Liver (tissue), 8 donors: ENCODE measurements at regions not wholly inside any gene's neighbourhood (a gene's known extent, or its start where the extent isn't known, plus 50 kb on each side); places are given as distances from the start of the nearest gene placed in this dataset.

Source experiments
- DNase-seq: peaks from one replicate; pipeline ENCODE4 v3.0.0-alpha.2; 2017; ENCODE audit warnings: low spot score
- H3K27ac ChIP-seq, 2 donors: one replicate each; pipeline ENCODE4 v1.7.0; 2013; ENCODE audit warnings: inconsistent platforms in 2 of 2, low read length in 2 of 2, control low read depth in 1 of 2, low read depth in 1 of 2, mild to moderate bottlenecking in 1 of 2
- H3K27me3 ChIP-seq, 4 donors: one replicate each; pipeline versions ENCODE4 v1.6.1 to v1.7.0; 2013; ENCODE audit warnings: low read length in 3 of 4, inconsistent platforms in 1 of 4, mild to moderate bottlenecking in 1 of 4, moderate library complexity in 1 of 4; ENCODE audit not compliant: control insufficient read depth in 4 of 4, insufficient read depth in 4 of 4
- H3K36me3 ChIP-seq, 4 donors: one replicate each; pipeline versions ENCODE4 v1.6.1 to v1.7.0; 2013; ENCODE audit warnings: low read length in 3 of 4, mild to moderate bottlenecking in 3 of 4, low read depth in 1 of 4, moderate library complexity in 1 of 4; ENCODE audit not compliant: control insufficient read depth in 4 of 4, insufficient read depth in 3 of 4
- H3K4me1 ChIP-seq, 4 donors: one replicate each; pipeline versions ENCODE4 v1.6.1 to v1.7.0; 2013; ENCODE audit warnings: low read length in 3 of 4, mild to moderate bottlenecking in 3 of 4, moderate library complexity in 1 of 4; ENCODE audit not compliant: control insufficient read depth in 4 of 4, insufficient read depth in 4 of 4
- H3K4me3 ChIP-seq, 3 donors: one replicate each; pipeline versions ENCODE4 v1.6.1 to v1.7.0; 2013; ENCODE audit warnings: low read length in 3 of 3, control low read depth in 1 of 3, low read depth in 1 of 3, mild to moderate bottlenecking in 1 of 3
- H3K9ac ChIP-seq, 2 donors: one replicate each; pipeline ENCODE4 v1.7.0; 2013; ENCODE audit warnings: low read length in 2 of 2, mild to moderate bottlenecking in 2 of 2, moderate library complexity in 2 of 2, control low read depth in 1 of 2, low read depth in 1 of 2
- H3K9me3 ChIP-seq, 4 donors: one replicate each; pipeline versions ENCODE4 v1.6.1 to v1.7.0; 2013; ENCODE audit warnings: low read length in 3 of 4; ENCODE audit not compliant: control insufficient read depth in 4 of 4
- CTCF ChIP-seq: fragments of 150-350 bp; IDR thresholded peaks from 2 replicates; pipeline ENCODE4 v1.5.1; 2017; ENCODE audit warnings: improper control_type of control experiment, low read depth, low read length; ENCODE audit not compliant: missing input control
- EGR1 ChIP-seq, 2 donors: IDR thresholded peaks; 2 replicates each; pipeline ENCODE4 v1.6.1; 2016 to 2018; ENCODE audit warnings: antibody characterized with exemption in 2 of 2, low read depth in 2 of 2
- FOXA2 ChIP-seq: IDR thresholded peaks from 2 replicates; pipeline ENCODE4 v1.6.1; 2016; ENCODE audit warnings: antibody characterized with exemption
- HNF4A ChIP-seq, 2 donors: conservative IDR thresholded peaks; 2 replicates each; pipeline ENCODE4 v1.6.1; 2016; ENCODE audit warnings: antibody characterized with exemption in 2 of 2, mild to moderate bottlenecking in 2 of 2
- HNF4G ChIP-seq: IDR thresholded peaks from 2 replicates; pipeline ENCODE4 v1.6.1; 2016; ENCODE audit warnings: antibody characterized with exemption
- JUND ChIP-seq, 2 donors: IDR thresholded peaks; 2 replicates each; pipeline ENCODE4 v1.6.1; 2016; ENCODE audit warnings: antibody characterized with exemption in 2 of 2
- REST ChIP-seq: IDR thresholded peaks from 2 replicates; pipeline ENCODE4 v1.6.1; 2016; ENCODE audit warnings: antibody characterized with exemption, mild to moderate bottlenecking
- YY1 ChIP-seq: IDR thresholded peaks from 2 replicates; pipeline ENCODE4 v1.6.1; 2016; ENCODE audit warnings: antibody characterized with exemption, mild to moderate bottlenecking
- ZBTB33 ChIP-seq: IDR thresholded peaks from 2 replicates; pipeline ENCODE4 v1.6.1; 2016; ENCODE audit warnings: antibody characterized with exemption
- WGBS: extraction: QIAGEN DNeasy Blood & Tissue Kit; methylation state at CpG from one replicate; pipeline ENCODE4 v1.1.7; 2013; 5-methylcytosine and 5-hydroxymethylcytosine counted together
- donor health status: healthy.
- donor health status: healthy.
- donor health status: healthy.
- donor health status: healthy.
- donor health status: healthy.

- TF ChIP-seq ZBTB33 (no peak), JUND (IDR thresholded peaks at IDR 0.05) (no peak)
These were observed 271.7 kb upstream of the CAMK1G start (continued) for GRCh38 chr1:209311770-209312169.

GRCh38 chr1:209316929-209317328 is 266.6 kb upstream of the CAMK1G start:
- no peaks in the 10 kb centered on the region for H3K4me1 ChIP-seq
- H3K9me3 ChIP-seq: peaks cover 0 to 1% (median 0%) of the 10 kb centered on the region in 4 donors
- H3K4me3 ChIP-seq: no peak overlapping the region
- H3K9ac ChIP-seq: no peak overlapping the region
- no peaks in the 10 kb centered on the region for H3K36me3 ChIP-seq
- TF ChIP-seq FOXA2: no peak
- no peak for TF ChIP-seq HNF4A (conservative IDR thresholded peaks at IDR 0.05)
- no peak for TF ChIP-seq REST
- H3K27ac ChIP-seq: no peak overlapping the region
- DNase-seq: no peak
- H3K27me3 ChIP-seq: no peaks in the 10 kb centered on the region

- DNase-seq: no peak
- Histone ChIP-seq H3K4me3 (no peak overlapping the region), H3K36me3 (no peaks in the 10 kb centered on the region), H3K4me1 (no peaks in the 10 kb centered on the region), H3K27me3 (no peaks in the 10 kb centered on the region), H3K9me3 (peaks cover 0 to 1% (median 0%) of the 10 kb centered on the region in 4 donors), H3K27ac (no peak overlapping the region), H3K9ac (no peak overlapping the region)
- 59% methylated on average over 7 of the region's 7 CpGs for WGBS
- TF ChIP-seq HNF4A (conservative IDR thresholded peaks at IDR 0.05) (no peak), YY1 (no peak), EGR1 (IDR thresholded peaks at IDR 0.05; ENCODE audit: low read depth in 2 of 2) (no peak), HNF4G (no peak), CTCF (no peak)
These were observed 265.1 kb upstream of the CAMK1G start for GRCh38 chr1:209318181-209319056.
